PC-9 (cell line): ENCODE measurements at regions not wholly inside any gene's neighbourhood (a gene's known extent, or its start where the extent isn't known, plus 50 kb on each side); places are given as distances from the start of the nearest gene placed in this dataset.

Experiments
- CTCF ChIP-seq: fragments of 200-600 bp; sonication (generic); conservative IDR thresholded peaks from 2 replicates; pipeline ENCODE4 v1.6.1; 2017; ENCODE audit warnings: mixed run types, antibody characterized with exemption, mild to moderate bottlenecking, moderate library complexity
- EZH2 ChIP-seq: fragments of 200-600 bp; sonication (generic); IDR thresholded peaks from 2 replicates; pipeline ENCODE4 v1.8.0; 2017; ENCODE audit warnings: antibody characterized with exemption, low read depth

GRCh38 chr5:100119903-100120302 lies 415.3 kb upstream of the FAM174A start:
- no peak for TF ChIP-seq CTCF
- TF ChIP-seq EZH2 = no peak
